GM21526 (cell line): ENCODE measurements at regions not wholly inside any gene's neighbourhood (a gene's known extent, or its start where the extent isn't known, plus 50 kb on each side); places are given as distances from the start of the nearest gene placed in this dataset.

Experiments used
- ATAC-seq: cut with Tn5 transposase; IDR thresholded peaks from one replicate; pipeline ENCODE4 v1.9.1; 2021; ENCODE audit warnings: moderate library complexity; ENCODE audit not compliant: unreplicated experiment, low FRiP score

- no peak for ATAC-seq
Measured at GRCh38 chr5:153421676-153422075, 68.8 kb upstream of the GRIA1 start.

GRCh38 chr5:153425914-153426313 is 64.6 kb upstream of the GRIA1 start:
- no peak for ATAC-seq

- peak; percentile 77 for ATAC-seq
Measured at GRCh38 chr5:153429761-153430380, 60.6 kb upstream of the GRIA1 start.

- ATAC-seq, result no peak
Measured at GRCh38 chr5:153432583-153432982, 57.9 kb upstream of the GRIA1 start.

GRCh38 chr5:153437251-153437650 is 53.2 kb upstream of the GRIA1 start:
- ATAC-seq, result no peak

- ATAC-seq, result no peak
Measured at GRCh38 chr5:153439130-153439529, 51.3 kb upstream of the GRIA1 start.
